MM.1S (cell line): ENCODE measurements at regions not wholly inside any gene's neighbourhood (a gene's known extent, or its start where the extent isn't known, plus 50 kb on each side); places are given as distances from the start of the nearest gene placed in this dataset.
A peak's percentile ranks its signal among the peaks of the same experiment; 100 is the strongest.

Source experiments
- DNase-seq: peaks from one replicate; pipeline ENCODE4 v3.0.0-alpha.2; 2015
- H2AFZ ChIP-seq: fragments of 300-600 bp; sonication (generic); 2 replicates; pipeline ENCODE4 v1.6.0; 2016; ENCODE audit warnings: antibody characterized with exemption, low read length
- H3F3A ChIP-seq: fragments of 300-600 bp; sonication (generic); 2 replicates; pipeline ENCODE4 v1.6.1; 2016; ENCODE audit warnings: mild to moderate bottlenecking, antibody characterized with exemption, low read length, moderate library complexity, mixed read lengths; ENCODE audit not compliant: insufficient read depth
- H3K27ac ChIP-seq: fragments of 300-600 bp; sonication (generic); 2 replicates; pipeline ENCODE4 v1.5.1; 2016; ENCODE audit warnings: mild to moderate bottlenecking, low read length
- H3K27me3 ChIP-seq: fragments of 300-600 bp; sonication (generic); replicated peaks from 2 replicates; pipeline ENCODE4 v1.6.0; 2016; ENCODE audit warnings: low read length; ENCODE audit not compliant: insufficient read depth
- H3K36me3 ChIP-seq: fragments of 300-600 bp; sonication (generic); replicated peaks from 2 replicates; pipeline ENCODE4 v1.6.1; 2016; ENCODE audit warnings: mild to moderate bottlenecking, low read length, mixed read lengths; ENCODE audit not compliant: insufficient read depth
- H3K4me1 ChIP-seq: fragments of 300-600 bp; sonication (generic); 2 replicates; pipeline ENCODE4 v1.6.1; 2016; ENCODE audit warnings: low read length, mixed read lengths
- H3K4me2 ChIP-seq: fragments of 300-600 bp; sonication (generic); 2 replicates; pipeline ENCODE4 v1.6.0; 2016; ENCODE audit warnings: low read depth, low read length
- H3K4me3 ChIP-seq: fragments of 300-600 bp; sonication (generic); 2 replicates; pipeline ENCODE4 v1.5.1; 2016; ENCODE audit warnings: low read length, mixed read lengths
- H3K79me2 ChIP-seq: fragments of 300-600 bp; sonication (generic); 2 replicates; pipeline ENCODE4 v1.6.1; 2016; ENCODE audit warnings: mixed run types, low read length, mixed read lengths
- H3K9ac ChIP-seq: fragments of 300-600 bp; sonication (generic); 2 replicates; pipeline ENCODE4 v1.6.1; 2016; ENCODE audit warnings: low read length, mixed read lengths
- H3K9me2 ChIP-seq: fragments of 300-600 bp; sonication (generic); replicated peaks from 2 replicates; pipeline ENCODE4 v1.6.1; 2016; ENCODE audit warnings: mild to moderate bottlenecking, low read length, mixed read lengths; ENCODE audit not compliant: insufficient read depth
- H3K9me3 ChIP-seq: fragments of 300-600 bp; sonication (generic); replicated peaks from 2 replicates; pipeline ENCODE4 v1.6.1; 2016; ENCODE audit warnings: mild to moderate bottlenecking, low read length, mixed read lengths; ENCODE audit not compliant: insufficient read depth
- H4K20me1 ChIP-seq: fragments of 300-600 bp; sonication (generic); 2 replicates; pipeline ENCODE4 v1.6.1; 2016; ENCODE audit warnings: mild to moderate bottlenecking, low read length, moderate library complexity, mixed read lengths; ENCODE audit not compliant: insufficient read depth
- EZH2 ChIP-seq: fragments of 300-600 bp; sonication (generic); optimal IDR thresholded peaks from 2 replicates; pipeline ENCODE3; 2017; ENCODE audit warnings: low read depth, mild to moderate bottlenecking, antibody characterized with exemption, low read length, mixed read lengths
- EZH2phosphoT487 ChIP-seq: fragments of 300-600 bp; sonication (generic); IDR thresholded peaks from 2 replicates; pipeline ENCODE4 v1.6.1; 2018; ENCODE audit warnings: antibody characterized with exemption, low read length
- TF ChIP-seq, protein P1 (sequence below): fragments of 300-600 bp; sonication (generic); IDR thresholded peaks from 2 replicates; pipeline ENCODE4 v1.5.1; 2016; ENCODE audit warnings: antibody characterized with exemption, low read length, mixed read lengths

DNA sequence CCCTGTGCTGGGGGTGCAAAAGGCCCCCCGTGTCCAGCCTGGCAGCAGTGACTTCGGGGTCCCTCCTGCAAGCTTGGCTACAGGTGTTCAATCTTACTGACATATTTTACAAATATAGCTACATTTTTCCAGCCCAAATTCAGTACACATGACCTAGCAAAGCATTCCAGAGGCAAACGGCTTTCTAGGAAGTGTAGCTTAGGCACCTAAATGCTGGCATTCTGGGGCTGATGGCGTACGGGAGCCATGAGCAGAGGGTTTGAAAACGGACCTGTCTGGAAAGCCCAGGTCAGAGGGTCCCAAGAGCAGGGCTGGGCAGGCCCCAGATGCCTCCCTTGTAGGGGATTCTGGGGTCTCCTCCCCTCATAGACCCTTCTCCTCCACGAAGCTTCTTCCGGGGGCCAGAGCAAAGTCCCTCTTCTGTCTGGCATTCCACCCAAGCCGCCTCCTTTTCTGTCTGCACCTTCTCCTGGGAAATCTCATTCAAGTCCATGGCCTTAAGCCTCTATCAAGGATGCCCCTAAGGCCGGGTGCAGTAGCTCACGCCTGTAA lies 63.3 kb upstream of the ASAP2 start:
- Histone ChIP-seq H3K27me3 (no peaks in the 10 kb centered on the region), H3K27ac (no peak overlapping the region), H3K4me2 (peak overlapping the region; percentile 90), H4K20me1 (no peaks in the 10 kb centered on the region), H3K9ac (no peak overlapping the region), H3K36me3 (no peaks in the 10 kb centered on the region), H3K79me2 (no peaks in the 10 kb centered on the region), H2AFZ (peak overlapping the region; percentile 61), H3K4me1 (peaks cover 5% of the 10 kb centered on the region; the same call in 1 of the 2 replicates), H3K9me2 (no peaks in the 10 kb centered on the region), H3K9me3 (no peaks in the 10 kb centered on the region), H3F3A (no peaks in the 10 kb centered on the region), H3K4me3 (peak overlapping the region; percentile 40)
- no peak for TF ChIP-seq EZH2phosphoT487
- TF ChIP-seq EZH2 = no peak
- TF ChIP-seq, protein P1, sequence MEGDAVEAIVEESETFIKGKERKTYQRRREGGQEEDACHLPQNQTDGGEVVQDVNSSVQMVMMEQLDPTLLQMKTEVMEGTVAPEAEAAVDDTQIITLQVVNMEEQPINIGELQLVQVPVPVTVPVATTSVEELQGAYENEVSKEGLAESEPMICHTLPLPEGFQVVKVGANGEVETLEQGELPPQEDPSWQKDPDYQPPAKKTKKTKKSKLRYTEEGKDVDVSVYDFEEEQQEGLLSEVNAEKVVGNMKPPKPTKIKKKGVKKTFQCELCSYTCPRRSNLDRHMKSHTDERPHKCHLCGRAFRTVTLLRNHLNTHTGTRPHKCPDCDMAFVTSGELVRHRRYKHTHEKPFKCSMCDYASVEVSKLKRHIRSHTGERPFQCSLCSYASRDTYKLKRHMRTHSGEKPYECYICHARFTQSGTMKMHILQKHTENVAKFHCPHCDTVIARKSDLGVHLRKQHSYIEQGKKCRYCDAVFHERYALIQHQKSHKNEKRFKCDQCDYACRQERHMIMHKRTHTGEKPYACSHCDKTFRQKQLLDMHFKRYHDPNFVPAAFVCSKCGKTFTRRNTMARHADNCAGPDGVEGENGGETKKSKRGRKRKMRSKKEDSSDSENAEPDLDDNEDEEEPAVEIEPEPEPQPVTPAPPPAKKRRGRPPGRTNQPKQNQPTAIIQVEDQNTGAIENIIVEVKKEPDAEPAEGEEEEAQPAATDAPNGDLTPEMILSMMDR = no peak
- no peak for DNase-seq

DNA sequence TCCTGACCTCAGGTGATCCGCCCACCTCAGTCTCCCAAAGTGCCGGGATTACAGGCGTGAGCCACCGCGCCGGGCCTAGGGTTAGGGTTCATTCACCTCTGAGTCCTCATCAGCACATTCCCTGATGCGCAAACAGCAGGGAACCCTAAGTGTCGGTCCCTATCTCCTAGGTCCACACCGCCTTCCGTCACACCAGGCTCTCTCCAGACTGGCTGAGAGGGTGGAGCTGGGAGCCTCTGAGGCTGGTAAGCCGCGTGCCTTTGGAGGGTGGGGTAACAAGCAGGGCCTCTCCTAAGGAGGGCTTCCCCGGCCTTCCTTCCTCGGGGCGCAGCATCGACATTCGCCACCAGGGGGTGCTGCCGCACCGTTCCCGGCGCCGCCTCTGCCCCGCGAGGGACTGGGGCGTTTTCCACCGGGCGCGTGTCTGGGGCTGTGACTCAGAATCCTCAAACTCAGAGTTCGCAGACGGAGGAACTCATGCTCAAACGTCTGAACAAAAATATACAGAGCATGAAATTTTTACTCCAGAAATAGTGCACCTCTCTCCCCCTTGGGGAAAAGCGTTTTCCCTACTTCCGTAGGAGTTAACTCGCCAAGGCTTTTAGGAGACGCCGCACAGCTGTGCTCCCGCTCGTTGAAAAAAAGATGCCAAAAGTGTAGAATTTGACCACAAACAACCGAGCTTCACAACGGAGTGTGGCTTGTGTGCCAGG lies 63.9 kb upstream of the ASAP2 start:
- no peak for TF ChIP-seq EZH2phosphoT487
- TF ChIP-seq, protein P1 = peak; percentile 95
- no peak overlapping the region for H3K9ac ChIP-seq
- H3K4me1 ChIP-seq = peaks cover 5% of the 10 kb centered on the region; the same call in 1 of the 2 replicates

DNA sequence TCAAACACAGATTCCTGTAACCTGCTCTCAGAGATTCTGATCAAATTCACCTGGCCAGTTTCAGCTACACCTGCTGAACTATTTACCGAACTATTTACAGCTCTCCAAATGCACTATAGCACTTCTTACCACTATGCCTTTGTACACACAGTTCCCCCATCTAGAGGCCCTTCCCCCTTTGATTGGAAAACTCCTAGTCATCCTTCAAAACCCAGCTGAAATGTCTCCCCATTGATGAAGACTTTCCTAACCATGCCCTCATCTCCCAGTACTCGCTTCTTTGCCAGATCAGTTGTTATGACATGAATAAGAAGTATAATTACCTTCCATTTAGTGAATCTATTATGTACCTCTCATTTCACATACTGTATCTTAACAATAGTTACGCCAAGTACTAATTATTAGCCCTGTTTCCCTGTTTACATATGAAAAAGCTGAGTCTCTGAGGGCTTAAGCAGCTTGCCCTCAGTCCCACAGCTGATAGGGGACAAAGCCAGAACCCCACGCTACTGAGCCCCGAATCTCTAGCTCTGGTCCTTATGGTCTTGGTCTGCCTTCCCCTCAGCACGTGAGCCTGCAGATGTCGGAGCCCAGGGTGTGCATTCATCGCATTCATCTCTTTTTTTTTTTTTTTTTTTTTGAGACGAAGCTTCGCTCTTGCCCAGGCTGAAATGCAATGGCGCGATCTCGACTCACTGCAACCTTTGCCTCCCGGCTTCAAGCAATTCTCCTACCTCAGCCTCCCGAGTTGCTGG lies 64.7 kb upstream of the ASAP2 start:
- H3K4me1 ChIP-seq = peaks cover 5% of the 10 kb centered on the region; the same call in 1 of the 2 replicates

More for the DNA sequence above, 63.9 kb upstream of the ASAP2 start:
- Histone ChIP-seq H3K27me3 (no peaks in the 10 kb centered on the region), H3K79me2 (no peaks in the 10 kb centered on the region), H3K9me2 (no peaks in the 10 kb centered on the region), H3K4me2 (peak overlapping the region; percentile 90), H3K9me3 (no peaks in the 10 kb centered on the region), H3K36me3 (no peaks in the 10 kb centered on the region), H3K4me3 (peak overlapping the region; percentile 40), H3F3A (no peaks in the 10 kb centered on the region), H3K27ac (no peak overlapping the region), H4K20me1 (no peaks in the 10 kb centered on the region), H2AFZ (peak overlapping the region; percentile 61)
- DNase-seq = peak; percentile 62

More for the DNA sequence above, 64.7 kb upstream of the ASAP2 start:
- DNase-seq = no peak
- Histone ChIP-seq H3K4me3 (no peak overlapping the region), H3K9me2 (no peaks in the 10 kb centered on the region), H3K27me3 (no peaks in the 10 kb centered on the region), H3K9ac (no peak overlapping the region), H3F3A (no peaks in the 10 kb centered on the region), H3K36me3 (no peaks in the 10 kb centered on the region), H3K4me2 (no peak overlapping the region), H2AFZ (no peak overlapping the region), H3K27ac (no peak overlapping the region), H3K79me2 (no peaks in the 10 kb centered on the region), H3K9me3 (no peaks in the 10 kb centered on the region), H4K20me1 (no peaks in the 10 kb centered on the region)
- TF ChIP-seq EZH2 (no peak), EZH2phosphoT487 (no peak)
- TF ChIP-seq, protein P1 = no peak
